ENCODE measurements at regions not wholly inside any gene's neighbourhood (a gene's known extent, or its start where the extent isn't known, plus 50 kb on each side); places are given as distances from the start of the nearest gene placed in this dataset.
A peak's percentile ranks its signal among the peaks of the same experiment; 100 is the strongest.

- DNase-seq (ENCODE audit: low read depth, low spot score): peak; percentile 59
- peak overlapping the region; percentile 94 for H3K27ac ChIP-seq
These were observed 54.3 kb downstream of the FAM241B start for GRCh38 chr10:69684020-69684980.

GRCh38 chr10:69684981-69685353 lies 54.9 kb downstream of the FAM241B start:
- no peak for DNase-seq (ENCODE audit: low read depth, low spot score)
- peak overlapping the region; percentile 94 for H3K27ac ChIP-seq

GRCh38 chr10:69685426-69685801 lies 55.4 kb downstream of the FAM241B start:
- DNase-seq (ENCODE audit: low read depth, low spot score): no peak
- H3K27ac ChIP-seq: peak overlapping the region; percentile 94

GRCh38 chr10:69685802-69686585 lies 55.9 kb downstream of the FAM241B start:
- no peak for DNase-seq (ENCODE audit: low read depth, low spot score)
- H3K27ac ChIP-seq: peak overlapping the region; percentile 94

GRCh38 chr10:69686866-69687265 lies 56.8 kb downstream of the FAM241B start:
- H3K27ac ChIP-seq: no peak overlapping the region
- DNase-seq (ENCODE audit: low read depth, low spot score): no peak

GRCh38 chr10:69687426-69687825 lies 57.4 kb downstream of the FAM241B start:
- DNase-seq (ENCODE audit: low read depth, low spot score): no peak
- H3K27ac ChIP-seq: no peak overlapping the region

- no peak for DNase-seq (ENCODE audit: low read depth, low spot score)
- H3K27ac ChIP-seq: no peak overlapping the region
These were observed 62.2 kb downstream of the FAM241B start for GRCh38 chr10:69692267-69692666.

GRCh38 chr10:69692891-69693290 lies 62.8 kb downstream of the FAM241B start:
- no peak for DNase-seq (ENCODE audit: low read depth, low spot score)
- no peak overlapping the region for H3K27ac ChIP-seq

GRCh38 chr10:69693886-69694285 lies 63.8 kb downstream of the FAM241B start:
- no peak for DNase-seq (ENCODE audit: low read depth, low spot score)
- no peak overlapping the region for H3K27ac ChIP-seq

GRCh38 chr10:69696073-69696731 lies 66.2 kb downstream of the FAM241B start:
- no peak overlapping the region for H3K27ac ChIP-seq
- DNase-seq (ENCODE audit: low read depth, low spot score): peak; percentile 27

GRCh38 chr10:69697006-69697405 lies 67.0 kb downstream of the FAM241B start:
- H3K27ac ChIP-seq: no peak overlapping the region
- DNase-seq (ENCODE audit: low read depth, low spot score): no peak

GRCh38 chr10:69703256-69703655 lies 73.2 kb downstream of the FAM241B start:
- no peak for DNase-seq (ENCODE audit: low read depth, low spot score)
- H3K27ac ChIP-seq: peak overlapping the region; percentile 79

GRCh38 chr10:69703766-69704630 lies 74.0 kb downstream of the FAM241B start:
- H3K27ac ChIP-seq: peak overlapping the region; percentile 79
- DNase-seq (ENCODE audit: low read depth, low spot score): peak; percentile 94

- H3K27ac ChIP-seq: no peak overlapping the region
- no peak for DNase-seq (ENCODE audit: low read depth, low spot score)
These were observed 79.4 kb downstream of the FAM241B start for GRCh38 chr10:69709366-69709941.

GRCh38 chr10:69710008-69710888 lies 80.2 kb downstream of the FAM241B start:
- H3K27ac ChIP-seq: no peak overlapping the region
- no peak for DNase-seq (ENCODE audit: low read depth, low spot score)

GRCh38 chr10:69712342-69712741 lies 82.3 kb downstream of the FAM241B start:
- no peak overlapping the region for H3K27ac ChIP-seq
- DNase-seq (ENCODE audit: low read depth, low spot score): no peak

- DNase-seq (ENCODE audit: low read depth, low spot score): no peak
These were observed 84.5 kb downstream of the FAM241B start for GRCh38 chr10:69714572-69714971.

GRCh38 chr10:69715156-69715898 lies 85.3 kb downstream of the FAM241B start:
- no peak overlapping the region for H3K27ac ChIP-seq
- no peak for DNase-seq (ENCODE audit: low read depth, low spot score)

More at GRCh38 chr10:69714572-69714971, 84.5 kb downstream of the FAM241B start:
- H3K27ac ChIP-seq: no peak overlapping the region
